C4-2B (cell line): ENCODE measurements at regions not wholly inside any gene's neighbourhood (a gene's known extent, or its start where the extent isn't known, plus 50 kb on each side); places are given as distances from the start of the nearest gene placed in this dataset.

Experiments
- ZFX ChIP-seq: fragments of 450-650 bp; IDR thresholded peaks from 2 replicates; pipeline ENCODE4 v1.6.1; 2017
- TF ChIP-seq, protein P1 (sequence below): fragments of 450-650 bp; conservative IDR thresholded peaks from 2 replicates; pipeline ENCODE4 v1.5.1; 2017; ENCODE audit warnings: mild to moderate bottlenecking

DNA sequence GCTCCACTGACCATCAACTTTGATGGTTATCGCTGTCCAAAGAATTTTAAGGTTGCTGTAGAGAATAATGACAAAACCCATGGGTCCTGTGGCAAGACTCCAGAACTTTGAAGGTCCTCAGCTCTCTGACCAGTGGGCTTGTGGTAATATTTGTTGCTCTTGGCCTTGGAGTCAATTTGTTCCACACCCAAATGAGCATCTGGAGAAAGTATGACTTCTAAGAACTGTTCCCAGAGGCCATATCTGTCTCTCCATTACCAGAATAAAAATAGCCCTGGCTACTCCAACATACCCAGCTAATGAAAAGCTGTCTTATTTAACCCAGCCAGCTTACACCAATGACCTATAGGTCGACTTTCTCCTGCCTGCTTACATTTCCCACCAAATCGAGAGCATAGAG, 466.4 kb downstream of the MEIS1 start:
- TF ChIP-seq, protein P1, sequence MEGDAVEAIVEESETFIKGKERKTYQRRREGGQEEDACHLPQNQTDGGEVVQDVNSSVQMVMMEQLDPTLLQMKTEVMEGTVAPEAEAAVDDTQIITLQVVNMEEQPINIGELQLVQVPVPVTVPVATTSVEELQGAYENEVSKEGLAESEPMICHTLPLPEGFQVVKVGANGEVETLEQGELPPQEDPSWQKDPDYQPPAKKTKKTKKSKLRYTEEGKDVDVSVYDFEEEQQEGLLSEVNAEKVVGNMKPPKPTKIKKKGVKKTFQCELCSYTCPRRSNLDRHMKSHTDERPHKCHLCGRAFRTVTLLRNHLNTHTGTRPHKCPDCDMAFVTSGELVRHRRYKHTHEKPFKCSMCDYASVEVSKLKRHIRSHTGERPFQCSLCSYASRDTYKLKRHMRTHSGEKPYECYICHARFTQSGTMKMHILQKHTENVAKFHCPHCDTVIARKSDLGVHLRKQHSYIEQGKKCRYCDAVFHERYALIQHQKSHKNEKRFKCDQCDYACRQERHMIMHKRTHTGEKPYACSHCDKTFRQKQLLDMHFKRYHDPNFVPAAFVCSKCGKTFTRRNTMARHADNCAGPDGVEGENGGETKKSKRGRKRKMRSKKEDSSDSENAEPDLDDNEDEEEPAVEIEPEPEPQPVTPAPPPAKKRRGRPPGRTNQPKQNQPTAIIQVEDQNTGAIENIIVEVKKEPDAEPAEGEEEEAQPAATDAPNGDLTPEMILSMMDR = no peak
- no peak for TF ChIP-seq ZFX
